ENCODE measurements at regions not wholly inside any gene's neighbourhood (a gene's known extent, or its start where the extent isn't known, plus 50 kb on each side); places are given as distances from the start of the nearest gene placed in this dataset.

DNA sequence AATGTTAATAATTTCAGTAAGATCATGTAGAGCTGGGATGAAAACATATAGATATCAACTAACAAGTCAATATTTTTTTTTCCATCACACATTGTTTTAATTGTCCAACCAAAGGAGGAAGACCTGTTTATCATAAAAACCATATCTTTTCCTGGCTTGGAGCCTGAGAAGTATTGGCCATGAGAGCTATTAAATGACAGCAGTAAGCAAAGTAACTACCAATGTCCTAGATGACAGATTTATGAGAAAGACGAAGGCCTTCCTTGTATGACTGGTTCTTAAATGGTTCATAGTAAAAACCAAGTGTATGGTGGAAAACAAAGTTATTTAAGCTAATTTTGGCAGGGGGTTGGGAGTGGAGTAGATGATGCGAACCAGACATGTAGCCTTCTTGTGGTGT is 1147.1 kb upstream of the TENM4 start:
- TF ChIP-seq, protein P1, sequence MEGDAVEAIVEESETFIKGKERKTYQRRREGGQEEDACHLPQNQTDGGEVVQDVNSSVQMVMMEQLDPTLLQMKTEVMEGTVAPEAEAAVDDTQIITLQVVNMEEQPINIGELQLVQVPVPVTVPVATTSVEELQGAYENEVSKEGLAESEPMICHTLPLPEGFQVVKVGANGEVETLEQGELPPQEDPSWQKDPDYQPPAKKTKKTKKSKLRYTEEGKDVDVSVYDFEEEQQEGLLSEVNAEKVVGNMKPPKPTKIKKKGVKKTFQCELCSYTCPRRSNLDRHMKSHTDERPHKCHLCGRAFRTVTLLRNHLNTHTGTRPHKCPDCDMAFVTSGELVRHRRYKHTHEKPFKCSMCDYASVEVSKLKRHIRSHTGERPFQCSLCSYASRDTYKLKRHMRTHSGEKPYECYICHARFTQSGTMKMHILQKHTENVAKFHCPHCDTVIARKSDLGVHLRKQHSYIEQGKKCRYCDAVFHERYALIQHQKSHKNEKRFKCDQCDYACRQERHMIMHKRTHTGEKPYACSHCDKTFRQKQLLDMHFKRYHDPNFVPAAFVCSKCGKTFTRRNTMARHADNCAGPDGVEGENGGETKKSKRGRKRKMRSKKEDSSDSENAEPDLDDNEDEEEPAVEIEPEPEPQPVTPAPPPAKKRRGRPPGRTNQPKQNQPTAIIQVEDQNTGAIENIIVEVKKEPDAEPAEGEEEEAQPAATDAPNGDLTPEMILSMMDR (IDR thresholded peaks at IDR 0.05; ENCODE audit: poor library complexity) = no peak
- TF ChIP-seq EZH2 (IDR thresholded peaks at IDR 0.05; ENCODE audit: borderline replicate concordance) (no peak), EZH2phosphoT487 (IDR thresholded peaks at IDR 0.05; ENCODE audit: low read depth, severe bottlenecking, unreplicated experiment) (no peak)
